ENCODE measurements at regions not wholly inside any gene's neighbourhood (a gene's known extent, or its start where the extent isn't known, plus 50 kb on each side); places are given as distances from the start of the nearest gene placed in this dataset.

DNA sequence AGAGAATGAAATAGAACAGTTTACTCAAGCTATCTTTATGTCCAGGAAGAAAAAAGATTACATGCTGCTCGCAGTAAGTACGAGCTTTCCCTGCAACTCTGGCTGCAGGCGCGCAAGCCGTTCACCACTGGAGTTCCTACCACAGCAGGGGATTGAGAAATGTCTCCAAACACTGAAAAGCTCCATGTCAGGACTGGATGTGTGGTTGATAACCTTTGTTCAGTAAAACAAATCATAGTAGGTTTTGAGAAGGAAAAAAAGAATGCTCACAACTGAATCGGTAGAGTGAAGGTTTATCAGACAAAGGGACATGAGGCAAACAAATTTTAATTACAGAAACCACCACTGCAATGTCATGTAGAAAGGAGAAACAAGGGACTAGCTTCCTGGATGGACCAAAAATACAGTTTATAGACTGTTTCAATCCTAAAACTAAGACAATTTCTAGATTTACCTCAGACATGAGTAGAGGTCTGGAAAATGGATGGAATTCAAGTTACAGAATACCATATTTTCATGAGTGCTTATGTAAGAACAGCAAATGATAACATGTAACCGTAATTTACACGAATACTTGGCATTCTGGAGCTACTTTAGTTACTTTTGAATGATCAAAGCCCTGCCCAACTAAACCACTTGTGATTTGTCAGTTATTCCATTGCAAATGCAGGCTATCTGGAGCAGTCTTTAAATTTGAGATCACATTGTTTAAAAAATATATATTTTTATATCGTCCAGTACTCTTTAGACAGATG is 471.1 kb downstream of the SHQ1 start:
- no peaks in the 10 kb centered on the region for H3K9me3 ChIP-seq
- TF ChIP-seq POLR2A (IDR thresholded peaks at IDR 0.05) = no peak
- TF ChIP-seq, protein P1, sequence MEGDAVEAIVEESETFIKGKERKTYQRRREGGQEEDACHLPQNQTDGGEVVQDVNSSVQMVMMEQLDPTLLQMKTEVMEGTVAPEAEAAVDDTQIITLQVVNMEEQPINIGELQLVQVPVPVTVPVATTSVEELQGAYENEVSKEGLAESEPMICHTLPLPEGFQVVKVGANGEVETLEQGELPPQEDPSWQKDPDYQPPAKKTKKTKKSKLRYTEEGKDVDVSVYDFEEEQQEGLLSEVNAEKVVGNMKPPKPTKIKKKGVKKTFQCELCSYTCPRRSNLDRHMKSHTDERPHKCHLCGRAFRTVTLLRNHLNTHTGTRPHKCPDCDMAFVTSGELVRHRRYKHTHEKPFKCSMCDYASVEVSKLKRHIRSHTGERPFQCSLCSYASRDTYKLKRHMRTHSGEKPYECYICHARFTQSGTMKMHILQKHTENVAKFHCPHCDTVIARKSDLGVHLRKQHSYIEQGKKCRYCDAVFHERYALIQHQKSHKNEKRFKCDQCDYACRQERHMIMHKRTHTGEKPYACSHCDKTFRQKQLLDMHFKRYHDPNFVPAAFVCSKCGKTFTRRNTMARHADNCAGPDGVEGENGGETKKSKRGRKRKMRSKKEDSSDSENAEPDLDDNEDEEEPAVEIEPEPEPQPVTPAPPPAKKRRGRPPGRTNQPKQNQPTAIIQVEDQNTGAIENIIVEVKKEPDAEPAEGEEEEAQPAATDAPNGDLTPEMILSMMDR (IDR thresholded peaks at IDR 0.05) = no peak
- no peak overlapping the region for H3K4me3 ChIP-seq
- DNase-seq (peak; percentile 53 to 68 (median 64)), ATAC-seq (peak; percentile 84 to 92 (median 87))
- WGBS (ENCODE audit: insufficient coverage, low coverage, low lambda C conversion rate, missing lambda C conversion rate) = 51% methylated on average over 9 of the region's 9 CpGs
- H3K36me3 ChIP-seq = peaks cover 0 to 8% (median 0%) of the 10 kb centered on the region in 4 donors
- no peaks in the 10 kb centered on the region for H3K27me3 ChIP-seq
- H3K4me1 ChIP-seq = peaks cover 0 to 12% (median 6%) of the 10 kb centered on the region in 4 donors
- peak overlapping the region in 1 of 3 donors; percentile 18 for H3K27ac ChIP-seq
- intact Hi-C loops (cut with DNase I) = no loop called here

GRCh38 chr3:72375237-72376076 is 472.8 kb downstream of the SHQ1 start:
- no peak for ATAC-seq
- Histone ChIP-seq H3K27me3 (no peaks in the 10 kb centered on the region), H3K36me3 (peaks cover 0 to 8% (median 0%) of the 10 kb centered on the region in 4 donors), H3K27ac (no peak overlapping the region), H3K4me1 (peaks cover 0 to 12% (median 6%) of the 10 kb centered on the region in 4 donors), H3K9me3 (no peaks in the 10 kb centered on the region), H3K4me3 (no peak overlapping the region)
- intact Hi-C loops (cut with DNase I) = no loop called here
- WGBS (ENCODE audit: insufficient coverage, low coverage, low lambda C conversion rate, missing lambda C conversion rate) = 84% methylated on average over 10 of the region's 10 CpGs
- TF ChIP-seq POLR2A (IDR thresholded peaks at IDR 0.05) = no peak
- TF ChIP-seq, protein P1 (IDR thresholded peaks at IDR 0.05) = no peak
- no peak for DNase-seq

DNA sequence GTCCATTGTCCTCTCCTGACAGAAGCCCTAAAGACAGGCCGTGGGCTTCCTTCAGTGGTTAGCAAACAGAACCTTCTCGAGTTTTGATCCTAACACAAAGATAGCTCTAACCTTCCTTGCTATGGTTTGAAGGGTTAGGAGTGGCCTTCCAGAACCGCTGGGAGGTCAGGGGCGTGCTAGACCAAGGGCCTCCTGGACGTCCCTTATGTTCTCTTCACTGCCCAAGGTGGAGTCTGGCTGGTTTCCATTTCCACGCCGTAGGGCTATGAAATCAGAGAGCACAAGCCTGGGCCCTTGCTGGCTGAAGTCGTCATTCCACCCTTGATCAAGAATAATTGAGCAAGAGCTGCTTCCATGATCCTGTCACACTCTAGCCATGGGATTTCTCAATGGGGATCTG is 475.1 kb downstream of the SHQ1 start:
- Histone ChIP-seq H3K9me3 (no peaks in the 10 kb centered on the region), H3K4me3 (no peak overlapping the region), H3K36me3 (peaks cover 0 to 2% (median 0%) of the 10 kb centered on the region in 4 donors), H3K27ac (no peak overlapping the region), H3K27me3 (no peaks in the 10 kb centered on the region), H3K4me1 (peaks cover 0 to 12% (median 3%) of the 10 kb centered on the region in 4 donors)
- 100% methylated on average over 2 of the region's 8 CpGs for WGBS (ENCODE audit: insufficient coverage, low coverage, low lambda C conversion rate, missing lambda C conversion rate)
- DNase-seq = no peak
- no peak for TF ChIP-seq POLR2A (IDR thresholded peaks at IDR 0.05)
- TF ChIP-seq, protein P1 (IDR thresholded peaks at IDR 0.05) = no peak
- ATAC-seq = peak in 1 of 4 donors; percentile 16
- intact Hi-C loops (cut with DNase I) = no loop called here

GRCh38 chr3:72372161-72372560 is 476.1 kb downstream of the SHQ1 start:
- ATAC-seq = no peak
- H3K36me3 ChIP-seq = no peaks in the 10 kb centered on the region
- no peak overlapping the region for H3K4me3 ChIP-seq
- DNase-seq = no peak
- H3K27me3 ChIP-seq = no peaks in the 10 kb centered on the region
- H3K9me3 ChIP-seq = no peaks in the 10 kb centered on the region
- no CpG with 5 or more reads among the region's 3 CpGs for WGBS (ENCODE audit: insufficient coverage, low coverage, low lambda C conversion rate, missing lambda C conversion rate)
- H3K27ac ChIP-seq = no peak overlapping the region
- TF ChIP-seq, protein P1 (IDR thresholded peaks at IDR 0.05) = no peak
- no peak for TF ChIP-seq POLR2A (IDR thresholded peaks at IDR 0.05)
- peaks cover 0 to 5% (median 2%) of the 10 kb centered on the region in 4 donors for H3K4me1 ChIP-seq
- intact Hi-C loops (cut with DNase I) = no loop called here

Data from right lobe of liver (tissue), 6 donors.